Mesothelial cell of epicardium (in vitro differentiated cells): ENCODE measurements at regions not wholly inside any gene's neighbourhood (a gene's known extent, or its start where the extent isn't known, plus 50 kb on each side); places are given as distances from the start of the nearest gene placed in this dataset.
"Not testable (repeated sequence)": the region's sequence is repeated elsewhere in the genome, so short reads cannot be mapped to it uniquely, and the experiment has no call there.

ENCODE experiments used
- DNase-seq, 2 experiments: peaks; one replicate each; pipeline ENCODE4 v3.0.0; 2021; ENCODE audit warnings: low spot score in 2 of 2; ENCODE audit not compliant: unreplicated experiment in 2 of 2
- H3K27ac Mint-ChIP-seq: 2 replicates; pipeline ENCODE4 v1.8.0; 2021; ENCODE audit warnings: mixed read lengths
- H3K27me3 Mint-ChIP-seq: 2 replicates; pipeline ENCODE4 v1.8.0; 2021; ENCODE audit warnings: low read depth, mixed read lengths
- H3K36me3 Mint-ChIP-seq: 2 replicates; pipeline ENCODE4 v1.8.0; 2021; ENCODE audit warnings: mixed read lengths
- H3K4me1 Mint-ChIP-seq: 2 replicates; pipeline ENCODE4 v1.8.0; 2021; ENCODE audit warnings: mixed read lengths
- H3K4me3 Mint-ChIP-seq: 2 replicates; pipeline ENCODE4 v1.8.0; 2021; ENCODE audit warnings: mild to moderate bottlenecking, moderate library complexity, mixed read lengths
- H3K9me3 Mint-ChIP-seq: 2 replicates; pipeline ENCODE4 v1.8.0; 2021; ENCODE audit warnings: mixed read lengths
- TF ChIP-seq, protein P1 (sequence below): fragments of 200-600 bp; sonication (generic); IDR thresholded peaks from one replicate; pipeline ENCODE4 v1.5.0; 2021; ENCODE audit warnings: antibody characterized with exemption; ENCODE audit not compliant: unreplicated experiment

DNA sequence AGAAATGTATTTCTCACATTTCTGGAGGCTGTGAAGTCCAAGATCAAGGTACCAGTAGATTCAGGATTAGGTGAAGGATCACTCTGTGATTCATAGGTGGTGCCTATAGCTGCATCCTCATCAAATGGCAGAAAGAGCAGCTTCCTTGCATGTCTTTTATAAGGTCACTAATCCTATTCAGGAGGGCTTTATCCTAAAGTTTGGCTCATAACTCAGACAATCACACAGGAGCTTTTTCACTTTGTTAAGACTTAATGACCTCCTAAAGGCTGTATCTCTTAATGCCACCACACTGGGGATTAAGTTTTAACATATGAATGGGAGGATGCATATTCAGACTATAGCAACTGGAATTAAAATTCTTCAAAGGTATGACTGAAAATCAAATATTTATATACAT is 861.1 kb downstream of the DACH1 start:
- Mint-ChIP-seq H3K4me1 (no peaks in the 10 kb centered on the region), H3K27me3 (no peaks in the 10 kb centered on the region), H3K27ac (no peak overlapping the region), H3K9me3 (peaks cover 6% of the 10 kb centered on the region), H3K36me3 (no peaks in the 10 kb centered on the region), H3K4me3 (no peak overlapping the region)
- no peak for DNase-seq
- TF ChIP-seq, protein P1, sequence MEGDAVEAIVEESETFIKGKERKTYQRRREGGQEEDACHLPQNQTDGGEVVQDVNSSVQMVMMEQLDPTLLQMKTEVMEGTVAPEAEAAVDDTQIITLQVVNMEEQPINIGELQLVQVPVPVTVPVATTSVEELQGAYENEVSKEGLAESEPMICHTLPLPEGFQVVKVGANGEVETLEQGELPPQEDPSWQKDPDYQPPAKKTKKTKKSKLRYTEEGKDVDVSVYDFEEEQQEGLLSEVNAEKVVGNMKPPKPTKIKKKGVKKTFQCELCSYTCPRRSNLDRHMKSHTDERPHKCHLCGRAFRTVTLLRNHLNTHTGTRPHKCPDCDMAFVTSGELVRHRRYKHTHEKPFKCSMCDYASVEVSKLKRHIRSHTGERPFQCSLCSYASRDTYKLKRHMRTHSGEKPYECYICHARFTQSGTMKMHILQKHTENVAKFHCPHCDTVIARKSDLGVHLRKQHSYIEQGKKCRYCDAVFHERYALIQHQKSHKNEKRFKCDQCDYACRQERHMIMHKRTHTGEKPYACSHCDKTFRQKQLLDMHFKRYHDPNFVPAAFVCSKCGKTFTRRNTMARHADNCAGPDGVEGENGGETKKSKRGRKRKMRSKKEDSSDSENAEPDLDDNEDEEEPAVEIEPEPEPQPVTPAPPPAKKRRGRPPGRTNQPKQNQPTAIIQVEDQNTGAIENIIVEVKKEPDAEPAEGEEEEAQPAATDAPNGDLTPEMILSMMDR = no peak

DNA sequence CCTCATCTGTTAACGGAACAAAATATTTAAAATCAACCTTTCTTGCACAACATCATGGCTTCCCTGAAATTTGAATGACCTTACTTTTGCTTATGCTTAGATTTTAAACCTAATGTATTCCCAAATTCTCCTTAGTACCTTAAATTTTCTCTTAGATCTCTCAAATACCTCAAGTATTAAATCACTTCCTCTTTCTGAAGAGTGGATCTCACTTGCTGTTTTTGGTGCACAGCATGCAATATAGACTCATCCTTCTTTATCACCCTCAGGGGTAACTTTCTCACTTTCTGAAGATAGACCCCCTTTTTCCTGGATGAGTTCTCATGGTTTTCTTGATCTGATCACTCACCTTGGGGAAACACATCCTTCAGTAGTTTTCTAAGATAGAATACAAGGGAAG is 871.7 kb downstream of the DACH1 start:
- no peak overlapping the region for H3K27ac Mint-ChIP-seq
- H3K4me3 Mint-ChIP-seq = no peak overlapping the region
- no peaks in the 10 kb centered on the region for H3K27me3 Mint-ChIP-seq
- H3K4me1 Mint-ChIP-seq = peaks cover 5% of the 10 kb centered on the region
- no peaks in the 10 kb centered on the region for H3K36me3 Mint-ChIP-seq
- TF ChIP-seq, protein P1 = no peak
- H3K9me3 Mint-ChIP-seq = no peaks in the 10 kb centered on the region
- DNase-seq = no peak

DNA sequence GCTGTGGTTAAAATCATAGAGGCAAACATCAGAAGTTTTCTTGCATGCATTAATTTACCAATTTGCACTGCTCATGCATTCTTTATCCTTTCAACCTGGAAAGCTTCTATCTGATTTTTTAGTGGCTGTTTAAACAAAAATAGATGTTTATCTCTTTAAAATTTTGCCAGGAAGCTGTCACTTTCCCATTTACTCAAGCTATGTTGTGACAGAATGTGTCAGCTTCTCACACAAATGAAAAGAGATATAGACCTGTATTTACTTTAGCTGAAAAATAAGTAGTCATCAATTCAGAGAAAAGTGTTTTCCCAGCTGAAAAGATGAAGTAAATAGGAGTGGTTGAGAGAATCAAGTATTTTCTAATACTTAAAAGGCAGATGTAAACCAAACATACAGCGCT is 872.8 kb downstream of the DACH1 start:
- Mint-ChIP-seq H3K9me3 (no peaks in the 10 kb centered on the region), H3K36me3 (no peaks in the 10 kb centered on the region), H3K27ac (no peak overlapping the region), H3K4me3 (no peak overlapping the region), H3K27me3 (no peaks in the 10 kb centered on the region), H3K4me1 (peaks cover 5% of the 10 kb centered on the region)
- TF ChIP-seq, protein P1 = no peak
- no peak for DNase-seq

DNA sequence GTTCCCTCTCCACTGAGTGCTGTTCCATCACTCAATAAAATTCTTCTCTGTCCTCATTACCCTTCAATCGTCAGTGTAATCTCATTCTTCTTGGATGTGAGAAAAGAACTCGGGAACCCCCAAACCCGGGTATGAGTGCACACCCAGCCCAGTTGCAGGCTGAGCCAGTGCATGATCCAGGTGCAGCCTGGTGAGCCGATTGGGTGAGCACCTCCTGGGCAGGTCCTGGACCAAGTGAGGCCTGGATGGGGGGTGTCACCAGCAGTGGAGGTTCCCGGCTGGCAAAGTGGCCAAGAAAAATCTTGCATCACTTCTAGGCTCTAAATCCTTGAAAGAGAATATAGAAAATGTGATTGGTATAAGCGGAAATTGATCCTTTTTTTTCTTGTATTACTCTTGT is 878.8 kb upstream of the KLHL1 start:
- no peaks in the 10 kb centered on the region for H3K4me1 Mint-ChIP-seq
- H3K4me3 Mint-ChIP-seq = no peak overlapping the region
- no peak overlapping the region for H3K27ac Mint-ChIP-seq
- no peaks in the 10 kb centered on the region for H3K27me3 Mint-ChIP-seq
- no peaks in the 10 kb centered on the region for H3K36me3 Mint-ChIP-seq
- DNase-seq = no peak
- TF ChIP-seq, protein P1 = no peak
- peaks cover 23% of the 10 kb centered on the region for H3K9me3 Mint-ChIP-seq

DNA sequence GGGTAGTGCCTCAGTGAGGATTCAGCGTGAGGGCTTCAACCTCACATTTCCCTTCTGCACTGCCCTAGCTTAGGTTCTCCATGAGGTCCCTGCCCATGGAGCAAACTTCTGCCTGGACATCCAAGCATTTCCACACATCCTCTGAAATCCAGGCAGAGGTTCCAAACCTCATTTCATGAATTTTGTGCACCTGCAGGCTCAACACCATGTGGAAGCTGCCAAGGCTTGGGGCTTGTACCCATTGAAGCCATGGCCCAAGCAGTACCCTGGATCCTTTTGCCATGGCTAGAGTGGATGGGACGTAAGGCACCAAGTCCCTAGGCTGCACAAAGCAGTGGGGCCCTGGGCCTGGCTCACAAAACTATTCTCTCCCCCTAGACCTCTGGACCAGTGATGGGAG is 877.1 kb upstream of the KLHL1 start:
- H3K36me3 Mint-ChIP-seq = no peaks in the 10 kb centered on the region
- peaks cover 6% of the 10 kb centered on the region for H3K4me1 Mint-ChIP-seq
- H3K27me3 Mint-ChIP-seq = no peaks in the 10 kb centered on the region
- no peak overlapping the region for H3K4me3 Mint-ChIP-seq
- TF ChIP-seq, protein P1 = no peak
- no peak overlapping the region for H3K27ac Mint-ChIP-seq
- H3K9me3 Mint-ChIP-seq = peaks cover 23% of the 10 kb centered on the region
- no peak for DNase-seq

DNA sequence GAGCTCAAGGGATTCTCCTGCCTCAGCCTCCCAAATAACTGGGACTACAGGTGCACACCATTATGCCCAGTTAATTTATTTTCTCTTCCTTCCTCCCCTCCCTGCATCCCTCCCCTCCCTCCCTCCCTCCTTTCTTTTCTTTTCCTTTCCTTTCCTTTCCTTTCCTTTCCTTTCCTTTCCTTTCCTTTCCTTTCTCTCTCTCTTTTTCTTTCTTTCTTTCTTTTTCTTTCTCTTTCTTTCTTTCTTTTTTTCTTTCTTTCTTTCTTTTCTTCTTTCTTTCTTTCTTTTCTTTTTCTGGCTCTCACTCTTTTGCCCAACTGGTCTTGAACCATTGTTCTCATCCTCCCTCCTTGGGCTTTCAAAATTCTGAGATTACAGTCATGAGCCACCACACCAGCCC is 873.0 kb upstream of the KLHL1 start:
- not testable (repeated sequence) for H3K4me3 Mint-ChIP-seq, H3K27me3 Mint-ChIP-seq, H3K27ac Mint-ChIP-seq, DNase-seq, H3K36me3 Mint-ChIP-seq
- Mint-ChIP-seq H3K9me3 (peaks cover 11% of the 10 kb centered on the region), H3K4me1 (peaks cover 10% of the 10 kb centered on the region)
